HEK293 (cell line): ENCODE measurements at regions not wholly inside any gene's neighbourhood (a gene's known extent, or its start where the extent isn't known, plus 50 kb on each side); places are given as distances from the start of the nearest gene placed in this dataset.

Experiments used
- CTCF ChIA-PET: fragments of 350-600 bp; formaldehyde crosslinking; extraction: SDS; loops from one replicate; lab custom pipeline; 2021; ENCODE audit warnings: antibody characterized with exemption; lab: Yijun Ruan, JAX
- POLR2A ChIA-PET: fragments of 300-600 bp; formaldehyde crosslinking; extraction: SDS; loops from one replicate; lab custom pipeline; 2020; ENCODE audit warnings: antibody characterized with exemption, inconsistent platforms; lab: Yijun Ruan, JAX
- H3K27ac ChIP-seq: fragments of 200-500 bp; sonication (Bioruptor generic); 2 replicates; pipeline ENCODE4 v1.5.1; 2014; ENCODE audit warnings: low read depth, low read length, control low read depth, inconsistent platforms; ENCODE audit errors: extremely low read depth
- H3K36me3 ChIP-seq, 2 experiments: fragments of 200-500 bp in 1 of 2; sonication (Bioruptor generic) in 1 of 2; 1 replicate in 1 of 2; 2 replicates in 1 of 2; pipeline ENCODE4 v1.5.1; 2014 to 2017; ENCODE audit warnings: inconsistent platforms in 2 of 2, low read length in 2 of 2; ENCODE audit not compliant: control insufficient read depth in 2 of 2, insufficient read depth in 1 of 2
- H3K4me1 ChIP-seq: fragments of 200-500 bp; sonication (Bioruptor generic); 2 replicates; pipeline ENCODE4 v1.5.1; 2014; ENCODE audit warnings: mild to moderate bottlenecking, low read length, inconsistent platforms; ENCODE audit not compliant: control insufficient read depth, insufficient read depth
- H3K4me3 ChIP-seq: 2 replicates; pipeline ENCODE4 v1.5.1; 2011; ENCODE audit warnings: low read depth, mild to moderate bottlenecking, control low read depth, low read length, moderate library complexity
- H3K9me3 ChIP-seq: fragments of 200-500 bp; sonication (Bioruptor generic); 2 replicates; pipeline ENCODE4 v1.5.1; 2014; ENCODE audit warnings: low read depth, low read length, inconsistent platforms; ENCODE audit not compliant: control insufficient read depth, insufficient read depth
- EGR2 ChIP-seq: fragments of 450-650 bp; formaldehyde crosslinking; IDR thresholded peaks from 2 replicates; pipeline ENCODE4 v1.5.1; 2016; ENCODE audit warnings: low read depth, missing biosample characterization, missing genetic modification characterization
- GLI2 ChIP-seq: fragments of 450-650 bp; formaldehyde crosslinking; IDR thresholded peaks from 2 replicates; pipeline ENCODE4; 2017; ENCODE audit warnings: missing biosample characterization, missing genetic modification characterization, low read depth, borderline replicate concordance
- IKZF3 ChIP-seq: fragments of 450-650 bp; IDR thresholded peaks from 2 replicates; pipeline ENCODE4 v1.5.0; 2018; ENCODE audit warnings: missing biosample characterization, mild to moderate bottlenecking, missing genetic modification characterization, moderate library complexity
- KLF1 ChIP-seq: fragments of 450-650 bp; formaldehyde crosslinking; IDR thresholded peaks from 2 replicates; pipeline ENCODE4 v1.5.1; 2016; ENCODE audit warnings: missing biosample characterization, missing genetic modification characterization
- SCRT1 ChIP-seq: fragments of 450-650 bp; formaldehyde crosslinking; IDR thresholded peaks from 2 replicates; pipeline ENCODE4 v1.5.1; 2016; ENCODE audit warnings: missing biosample characterization, missing genetic modification characterization, borderline replicate concordance
- YY1 ChIP-seq: fragments of 450-650 bp; formaldehyde crosslinking; IDR thresholded peaks from 2 replicates; pipeline ENCODE4 v1.5.1; 2018; ENCODE audit warnings: missing biosample characterization, missing genetic modification characterization
- ZBTB17 ChIP-seq: fragments of 450-650 bp; formaldehyde crosslinking; IDR thresholded peaks from 2 replicates; pipeline ENCODE4 v1.5.1; 2016; ENCODE audit warnings: missing biosample characterization, missing genetic modification characterization
- ZNF10 ChIP-seq: fragments of 450-650 bp; formaldehyde crosslinking; IDR thresholded peaks from 2 replicates; pipeline ENCODE4 v1.5.1; 2017; ENCODE audit warnings: missing biosample characterization, missing genetic modification characterization
- ZNF140 ChIP-seq: fragments of 450-650 bp; formaldehyde crosslinking; IDR thresholded peaks from 2 replicates; pipeline ENCODE4 v1.5.1; 2016; ENCODE audit warnings: missing biosample characterization, missing genetic modification characterization
- ZNF169 ChIP-seq: fragments of 450-650 bp; formaldehyde crosslinking; IDR thresholded peaks from 2 replicates; pipeline ENCODE4 v1.5.1; 2016; ENCODE audit warnings: missing biosample characterization, missing genetic modification characterization
- ZNF175 ChIP-seq: fragments of 450-650 bp; formaldehyde crosslinking; IDR thresholded peaks from 2 replicates; pipeline ENCODE4 v1.5.1; 2016; ENCODE audit warnings: missing biosample characterization, missing genetic modification characterization
- ZNF211 ChIP-seq: fragments of 450-650 bp; formaldehyde crosslinking; IDR thresholded peaks from 2 replicates; pipeline ENCODE4 v1.5.1; 2016; ENCODE audit warnings: low read depth, missing biosample characterization, missing genetic modification characterization
- ZNF23 ChIP-seq: fragments of 450-650 bp; formaldehyde crosslinking; IDR thresholded peaks from 2 replicates; pipeline ENCODE4 v1.5.1; 2016; ENCODE audit warnings: missing biosample characterization, missing genetic modification characterization, borderline replicate concordance
- ZNF274 ChIP-seq, 2 experiments: fragments of 200-500 bp in 1 of 2; fragments of 450-650 bp in 1 of 2; sonication (Bioruptor generic) in 1 of 2; formaldehyde crosslinking in 1 of 2; IDR thresholded peaks; 2 replicates each; pipeline versions ENCODE4 v1.5.1 to v1.6.1; 2014 to 2016; ENCODE audit warnings: borderline replicate concordance in 1 of 2, inconsistent platforms in 1 of 2, low read length in 1 of 2, missing biosample characterization in 1 of 2, missing genetic modification characterization in 1 of 2
- ZNF292 ChIP-seq: fragments of 450-650 bp; formaldehyde crosslinking; IDR thresholded peaks from 2 replicates; pipeline ENCODE4 v1.5.1; 2016; ENCODE audit warnings: low read depth, missing biosample characterization, missing genetic modification characterization, borderline replicate concordance
- ZNF394 ChIP-seq: fragments of 450-650 bp; formaldehyde crosslinking; IDR thresholded peaks from 2 replicates; pipeline ENCODE4 v1.5.1; 2016; ENCODE audit warnings: missing biosample characterization, missing genetic modification characterization, mild to moderate bottlenecking, moderate library complexity, borderline replicate concordance
- ZNF544 ChIP-seq: fragments of 450-650 bp; formaldehyde crosslinking; IDR thresholded peaks from 2 replicates; pipeline ENCODE4 v1.5.0; 2017; ENCODE audit warnings: missing biosample characterization, missing genetic modification characterization
- ZNF677 ChIP-seq: fragments of 450-650 bp; IDR thresholded peaks from 2 replicates; pipeline ENCODE4 v1.5.0; 2018; ENCODE audit warnings: missing biosample characterization, mild to moderate bottlenecking, missing genetic modification characterization, moderate library complexity
- ZNF830 ChIP-seq: fragments of 450-650 bp; IDR thresholded peaks from 2 replicates; pipeline ENCODE4 v1.5.0; 2018; ENCODE audit warnings: missing biosample characterization, missing genetic modification characterization, low read depth, mild to moderate bottlenecking, moderate library complexity
- ZNF843 ChIP-seq: fragments of 450-650 bp; formaldehyde crosslinking; IDR thresholded peaks from 2 replicates; pipeline ENCODE4 v1.5.1; 2016; ENCODE audit warnings: missing biosample characterization, missing genetic modification characterization
- ZSCAN23 ChIP-seq: fragments of 450-650 bp; formaldehyde crosslinking; IDR thresholded peaks from 2 replicates; pipeline ENCODE4 v1.5.1; 2016; ENCODE audit warnings: missing biosample characterization, missing genetic modification characterization
- TF ChIP-seq, protein P1 (sequence below): fragments of 450-650 bp; formaldehyde crosslinking; IDR thresholded peaks from 2 replicates; pipeline ENCODE4 v1.5.1; 2016; ENCODE audit warnings: missing biosample characterization, missing genetic modification characterization
- TF ChIP-seq, protein P2 (sequence below): fragments of 450-650 bp; formaldehyde crosslinking; IDR thresholded peaks from 2 replicates; pipeline ENCODE4 v1.5.1; 2016; ENCODE audit warnings: missing biosample characterization, missing genetic modification characterization
- TF ChIP-seq, protein P3 (sequence below): fragments of 450-650 bp; formaldehyde crosslinking; IDR thresholded peaks from 2 replicates; pipeline ENCODE4 v1.5.1; 2016; ENCODE audit warnings: missing biosample characterization, missing genetic modification characterization
- TF ChIP-seq, protein P4 (sequence below): fragments of 450-650 bp; formaldehyde crosslinking; IDR thresholded peaks from 2 replicates; pipeline ENCODE4; 2016; ENCODE audit warnings: missing biosample characterization, missing genetic modification characterization

DNA sequence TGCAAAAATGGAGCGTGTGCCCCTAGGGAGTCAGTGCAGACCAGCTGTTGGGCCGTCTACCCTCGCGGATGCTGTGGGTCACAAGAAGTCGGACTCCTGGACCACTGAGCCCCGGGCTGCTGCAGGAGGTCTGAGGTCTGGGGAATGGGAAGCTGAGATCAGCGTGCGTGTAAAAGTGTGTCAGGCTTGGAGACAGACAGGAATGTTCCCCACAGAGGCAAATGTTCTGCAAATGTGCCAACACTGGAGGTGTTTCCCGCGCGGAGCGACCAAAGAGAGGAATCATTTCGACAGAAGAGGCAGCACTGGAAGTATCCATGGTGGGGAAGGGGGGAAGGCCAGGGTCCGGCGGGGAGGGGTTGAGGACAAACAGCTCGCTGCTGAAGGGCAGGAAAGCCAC lies 643.8 kb upstream of the MGMT start (continued):
- TF ChIP-seq, protein P1, sequence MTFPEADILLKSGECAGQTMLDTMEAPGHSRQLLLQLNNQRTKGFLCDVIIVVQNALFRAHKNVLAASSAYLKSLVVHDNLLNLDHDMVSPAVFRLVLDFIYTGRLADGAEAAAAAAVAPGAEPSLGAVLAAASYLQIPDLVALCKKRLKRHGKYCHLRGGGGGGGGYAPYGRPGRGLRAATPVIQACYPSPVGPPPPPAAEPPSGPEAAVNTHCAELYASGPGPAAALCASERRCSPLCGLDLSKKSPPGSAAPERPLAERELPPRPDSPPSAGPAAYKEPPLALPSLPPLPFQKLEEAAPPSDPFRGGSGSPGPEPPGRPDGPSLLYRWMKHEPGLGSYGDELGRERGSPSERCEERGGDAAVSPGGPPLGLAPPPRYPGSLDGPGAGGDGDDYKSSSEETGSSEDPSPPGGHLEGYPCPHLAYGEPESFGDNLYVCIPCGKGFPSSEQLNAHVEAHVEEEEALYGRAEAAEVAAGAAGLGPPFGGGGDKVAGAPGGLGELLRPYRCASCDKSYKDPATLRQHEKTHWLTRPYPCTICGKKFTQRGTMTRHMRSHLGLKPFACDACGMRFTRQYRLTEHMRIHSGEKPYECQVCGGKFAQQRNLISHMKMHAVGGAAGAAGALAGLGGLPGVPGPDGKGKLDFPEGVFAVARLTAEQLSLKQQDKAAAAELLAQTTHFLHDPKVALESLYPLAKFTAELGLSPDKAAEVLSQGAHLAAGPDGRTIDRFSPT (tag by site-specific recombination) = no peak
- no peak for TF ChIP-seq ZNF10
- TF ChIP-seq ZNF274 (IDR thresholded peaks at IDR 0.05; ENCODE audit: low read length) = no peak
- no peak for TF ChIP-seq ZNF274 (tag by site-specific recombination; IDR thresholded peaks at IDR 0.05; ENCODE audit: borderline replicate concordance)
- no peak for TF ChIP-seq EGR2 (tag by site-specific recombination)
- no peak for TF ChIP-seq ZNF843 (tag by site-specific recombination)
- TF ChIP-seq, all 188 proteins: peak for 0

DNA sequence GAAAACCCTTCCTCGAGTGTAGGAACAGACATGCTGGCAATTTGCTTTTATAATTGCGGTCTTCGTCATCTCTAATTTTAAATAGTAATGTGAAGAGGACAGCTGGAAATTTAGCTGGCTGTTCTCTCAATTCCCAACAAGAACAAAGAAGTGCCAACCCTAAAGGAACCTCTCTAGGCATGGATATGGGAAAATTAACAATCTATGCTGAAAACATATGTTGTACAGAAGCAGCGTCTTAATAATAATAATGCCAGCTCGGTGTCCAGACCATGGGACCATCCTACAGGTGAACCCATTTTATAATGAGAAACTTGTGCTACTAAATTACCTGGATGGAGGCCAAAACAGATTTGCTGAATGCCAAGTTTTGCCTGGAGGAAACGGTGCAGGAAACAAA lies 641.4 kb upstream of the MGMT start:
- Histone ChIP-seq H3K4me3 (no peak overlapping the region), H3K27ac (no peak overlapping the region), H3K36me3 (no peaks in the 10 kb centered on the region), H3K4me1 (no peaks in the 10 kb centered on the region)
- no peak for TF ChIP-seq ZNF211 (tag by site-specific recombination)
- no peak for TF ChIP-seq IKZF3
- TF ChIP-seq SCRT1 (tag by site-specific recombination) = no peak
- TF ChIP-seq, all 188 proteins: peak for 0
- POLR2A ChIA-PET = no interaction called here
- CTCF ChIA-PET = interaction anchor here (0.7 kb wide), 2 partner anchors 29 to 143 kb away, joined by 3 read pairs; no protein-coding TSS in a partner anchor
- no peaks in the 10 kb centered on the region for H3K9me3 ChIP-seq

DNA sequence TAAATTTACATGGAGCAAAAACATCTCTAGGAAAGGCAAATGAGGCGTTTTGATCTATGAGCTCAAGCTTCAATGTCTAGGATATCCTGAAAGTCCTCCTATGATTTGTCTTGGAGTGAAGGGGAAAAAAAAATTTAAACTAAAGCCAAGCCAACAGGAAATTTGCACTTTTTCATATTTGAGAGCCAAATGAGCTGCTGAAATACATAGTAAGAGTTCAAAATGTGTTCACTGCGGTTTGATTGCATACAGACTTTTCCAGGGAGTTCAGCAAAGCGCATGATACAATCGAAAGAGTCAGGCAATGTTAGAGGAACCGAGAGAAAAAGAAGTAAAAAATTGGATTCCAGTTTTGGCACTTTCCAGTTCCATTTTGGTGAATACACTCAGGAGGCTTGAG lies 633.4 kb upstream of the MGMT start:
- Histone ChIP-seq H3K4me1 (no peaks in the 10 kb centered on the region), H3K9me3 (no peaks in the 10 kb centered on the region), H3K27ac (no peak overlapping the region), H3K36me3 (no peaks in the 10 kb centered on the region), H3K4me3 (no peak overlapping the region)
- ChIA-PET CTCF (interaction anchor here (1.5 kb wide), 1 partner anchor 30 kb away, joined by 3 read pairs; no protein-coding TSS in a partner anchor), POLR2A (interaction anchor here (0.7 kb wide), 1 partner anchor 11 kb away, joined by 6 read pairs; no protein-coding TSS in a partner anchor)
- TF ChIP-seq YY1 (tag by site-specific recombination) = no peak
- TF ChIP-seq ZNF544 (tag by site-specific recombination) = no peak
- TF ChIP-seq, protein P2, sequence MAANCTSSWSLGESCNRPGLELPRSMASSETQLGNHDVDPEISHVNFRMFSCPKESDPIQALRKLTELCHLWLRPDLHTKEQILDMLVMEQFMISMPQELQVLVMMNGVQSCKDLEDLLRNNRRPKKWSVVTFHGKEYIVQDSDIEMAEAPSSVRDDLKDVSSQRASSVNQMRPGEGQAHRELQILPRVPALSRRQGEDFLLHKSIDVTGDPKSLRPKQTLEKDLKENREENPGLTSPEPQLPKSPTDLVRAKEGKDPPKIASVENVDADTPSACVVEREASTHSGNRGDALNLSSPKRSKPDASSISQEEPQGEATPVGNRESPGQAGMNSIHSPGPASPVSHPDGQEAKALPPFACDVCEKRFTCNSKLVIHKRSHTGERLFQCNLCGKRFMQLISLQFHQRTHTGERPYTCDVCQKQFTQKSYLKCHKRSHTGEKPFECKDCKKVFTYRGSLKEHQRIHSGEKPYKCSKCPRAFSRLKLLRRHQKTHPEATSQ (tag by site-specific recombination) = no peak
- no peak for TF ChIP-seq ZBTB17
- no peak for TF ChIP-seq ZNF169
- no peak for TF ChIP-seq ZNF394
- no peak for TF ChIP-seq ZNF292
- no peak for TF ChIP-seq GLI2 (tag by site-specific recombination)
- TF ChIP-seq, protein P3, sequence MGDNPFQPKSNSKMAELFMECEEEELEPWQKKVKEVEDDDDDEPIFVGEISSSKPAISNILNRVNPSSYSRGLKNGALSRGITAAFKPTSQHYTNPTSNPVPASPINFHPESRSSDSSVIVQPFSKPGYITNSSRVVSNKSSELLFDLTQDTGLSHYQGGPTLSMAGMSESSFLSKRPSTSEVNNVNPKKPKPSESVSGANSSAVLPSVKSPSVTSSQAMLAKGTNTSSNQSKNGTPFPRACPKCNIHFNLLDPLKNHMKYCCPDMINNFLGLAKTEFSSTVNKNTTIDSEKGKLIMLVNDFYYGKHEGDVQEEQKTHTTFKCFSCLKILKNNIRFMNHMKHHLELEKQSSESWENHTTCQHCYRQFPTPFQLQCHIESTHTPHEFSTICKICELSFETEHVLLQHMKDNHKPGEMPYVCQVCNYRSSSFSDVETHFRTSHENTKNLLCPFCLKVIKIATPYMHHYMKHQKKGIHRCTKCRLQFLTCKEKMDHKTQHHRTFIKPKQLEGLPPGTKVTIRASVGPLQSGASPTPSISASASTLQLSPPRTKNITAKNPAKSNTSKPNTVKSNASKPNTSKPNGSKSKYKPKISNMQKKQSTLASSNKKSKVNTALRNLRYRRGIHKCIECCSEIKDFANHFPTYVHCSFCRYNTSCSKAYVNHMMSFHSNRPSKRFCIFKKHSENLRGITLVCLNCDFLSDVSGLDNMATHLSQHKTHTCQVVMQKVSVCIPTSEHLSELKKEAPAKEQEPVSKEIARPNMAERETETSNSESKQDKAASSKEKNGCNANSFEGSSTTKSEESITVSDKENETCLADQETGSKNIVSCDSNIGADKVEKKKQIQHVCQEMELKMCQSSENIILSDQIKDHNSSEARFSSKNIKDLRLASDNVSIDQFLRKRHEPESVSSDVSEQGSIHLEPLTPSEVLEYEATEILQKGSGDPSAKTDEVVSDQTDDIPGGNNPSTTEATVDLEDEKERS = no peak
- no peak for TF ChIP-seq ZNF830 (tag by site-specific recombination)
- TF ChIP-seq, protein P4, sequence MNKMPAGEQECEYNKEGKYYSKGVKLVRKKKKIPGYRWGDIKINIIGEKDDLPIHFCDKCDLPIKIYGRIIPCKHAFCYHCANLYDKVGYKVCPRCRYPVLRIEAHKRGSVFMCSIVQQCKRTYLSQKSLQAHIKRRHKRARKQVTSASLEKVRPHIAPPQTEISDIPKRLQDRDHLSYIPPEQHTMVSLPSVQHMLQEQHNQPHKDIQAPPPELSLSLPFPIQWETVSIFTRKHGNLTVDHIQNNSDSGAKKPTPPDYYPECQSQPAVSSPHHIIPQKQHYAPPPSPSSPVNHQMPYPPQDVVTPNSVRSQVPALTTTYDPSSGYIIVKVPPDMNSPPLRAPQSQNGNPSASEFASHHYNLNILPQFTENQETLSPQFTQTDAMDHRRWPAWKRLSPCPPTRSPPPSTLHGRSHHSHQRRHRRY (tag by site-specific recombination) = no peak
- TF ChIP-seq ZSCAN23 (tag by site-specific recombination) = no peak
- no peak for TF ChIP-seq KLF1 (tag by site-specific recombination)
- no peak for TF ChIP-seq ZNF140
- no peak for TF ChIP-seq ZNF23 (tag by site-specific recombination)
- no peak for TF ChIP-seq ZNF175 (tag by site-specific recombination)
- no peak for TF ChIP-seq ZNF677 (tag by site-specific recombination)
